ENCODE measurements at regions not wholly inside any gene's neighbourhood (a gene's known extent, or its start where the extent isn't known, plus 50 kb on each side); places are given as distances from the start of the nearest gene placed in this dataset.

GRCh38 chr3:84885199-84885882, 73.4 kb upstream of the CADM2 start:
- no peak for DNase-seq

DNA sequence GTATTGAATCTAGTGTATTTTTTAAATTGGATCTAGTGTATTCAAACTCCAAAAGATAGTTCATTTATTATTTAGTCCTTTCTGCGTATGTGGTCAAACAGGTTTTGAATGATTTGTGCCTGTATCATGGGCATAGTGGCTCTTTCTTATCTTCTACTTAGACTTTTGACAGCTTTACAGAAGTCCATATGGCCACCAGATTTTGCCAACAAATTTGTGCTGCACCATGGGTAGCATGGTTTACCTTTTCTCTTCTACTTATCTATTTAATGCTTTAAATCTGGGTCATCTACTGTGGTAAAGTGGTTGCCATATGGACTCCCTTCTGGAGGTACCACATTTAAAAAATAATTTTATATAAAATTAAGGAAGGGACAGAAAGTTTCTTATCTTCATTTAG, 66.9 kb upstream of the CADM2 start:
- DNase-seq = no peak

- DNase-seq = peak; percentile 65
These were observed 65.6 kb upstream of the CADM2 start for GRCh38 chr3:84893211-84893610.

DNA sequence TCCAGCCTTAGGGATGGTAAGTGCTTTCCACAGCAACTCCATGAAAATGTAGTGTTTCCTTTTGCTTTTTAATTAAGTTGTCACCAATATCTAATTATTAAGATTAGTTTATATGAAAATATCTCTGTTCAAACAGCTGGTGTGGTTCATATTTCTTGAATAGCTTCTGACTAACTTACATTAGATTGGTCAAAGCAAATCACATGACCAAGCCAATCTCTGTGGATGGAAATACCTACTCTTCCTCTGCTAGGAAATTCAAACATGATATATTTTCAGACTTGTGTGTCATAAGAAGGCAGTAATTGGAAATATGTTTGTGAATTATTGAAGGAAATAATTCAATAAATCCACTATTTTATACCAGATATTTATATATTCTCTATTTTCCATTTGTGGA, 54.6 kb upstream of the CADM2 start:
- DNase-seq = no peak

- no peak for DNase-seq
These were observed 53.8 kb upstream of the CADM2 start for GRCh38 chr3:84904816-84905555.

- no peak for DNase-seq
These were observed 53.3 kb upstream of the CADM2 start for GRCh38 chr3:84905556-84905920.

DNA sequence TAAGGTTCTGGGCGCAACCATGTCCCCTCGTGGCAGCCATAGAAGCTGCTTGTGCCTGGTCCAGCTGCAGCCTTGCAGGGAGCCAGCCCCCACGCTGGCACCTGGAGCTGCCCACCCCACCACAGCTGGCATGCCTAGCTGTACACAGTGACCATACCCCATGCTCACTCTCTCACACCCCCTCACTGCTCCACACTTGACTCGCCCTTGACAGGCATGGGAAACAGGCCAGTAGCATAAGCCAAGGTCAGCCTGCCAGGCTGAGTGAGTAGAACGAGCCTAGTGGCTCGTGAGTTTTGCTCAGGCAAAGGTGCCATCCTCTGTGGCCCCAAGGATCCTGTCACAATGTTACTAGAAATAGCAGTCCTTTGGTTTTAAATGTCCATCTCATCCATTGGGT, 52.7 kb upstream of the CADM2 start:
- DNase-seq = no peak

Measured in NCI-H2081 treated with DMSO at 0.1 percent for 48 hours (cell line).